ENCODE measurements at regions not wholly inside any gene's neighbourhood (a gene's known extent, or its start where the extent isn't known, plus 50 kb on each side); places are given as distances from the start of the nearest gene placed in this dataset.

- Histone ChIP-seq H3K27ac (no peak overlapping the region), H3K27me3 (no peaks in the 10 kb centered on the region), H3K36me3 (no peaks in the 10 kb centered on the region), H3K4me3 (no peak overlapping the region), H3K9me3 (ENCODE audit: low read depth) (no peaks in the 10 kb centered on the region), H3K4me1 (ENCODE audit: low read depth) (peaks cover 7% of the 10 kb centered on the region)
- no peak for TF ChIP-seq CTCF (IDR thresholded peaks at IDR 0.05; ENCODE audit: low read depth, low read length)
- DNase-seq (ENCODE audit: low read depth in 1 of 2, low spot score in 1 of 2): no peak
These were observed 109.8 kb downstream of the PHLDA1 start for GRCh38 chr12:75921622-75922289.

- Histone ChIP-seq H3K27ac (no peak overlapping the region), H3K9me3 (ENCODE audit: low read depth) (no peaks in the 10 kb centered on the region), H3K36me3 (no peaks in the 10 kb centered on the region), H3K4me3 (no peak overlapping the region), H3K27me3 (no peaks in the 10 kb centered on the region), H3K4me1 (ENCODE audit: low read depth) (peaks cover 25% of the 10 kb centered on the region)
- no peak for TF ChIP-seq CTCF (IDR thresholded peaks at IDR 0.05; ENCODE audit: low read depth, low read length)
- no peak for DNase-seq (ENCODE audit: low read depth in 1 of 2, low spot score in 1 of 2)
These were observed 113.9 kb downstream of the PHLDA1 start for GRCh38 chr12:75917715-75918114.

GRCh38 chr12:75917083-75917482 is 114.5 kb downstream of the PHLDA1 start:
- no peak overlapping the region for H3K27ac ChIP-seq
- no peak for TF ChIP-seq CTCF (IDR thresholded peaks at IDR 0.05; ENCODE audit: low read depth, low read length)
- no peak overlapping the region for H3K4me3 ChIP-seq
- no peak for DNase-seq (ENCODE audit: low read depth in 1 of 2, low spot score in 1 of 2)
- H3K4me1 ChIP-seq (ENCODE audit: low read depth): peaks cover 25% of the 10 kb centered on the region
- no peaks in the 10 kb centered on the region for H3K9me3 ChIP-seq (ENCODE audit: low read depth)
- no peaks in the 10 kb centered on the region for H3K27me3 ChIP-seq
- H3K36me3 ChIP-seq: no peaks in the 10 kb centered on the region

GRCh38 chr12:75913502-75914351 is 117.8 kb downstream of the PHLDA1 start:
- H3K4me1 ChIP-seq (ENCODE audit: low read depth): peaks cover 25% of the 10 kb centered on the region
- peak; percentile 54 to 55 for DNase-seq (ENCODE audit: low read depth in 1 of 2, low spot score in 1 of 2)
- no peak for TF ChIP-seq CTCF (IDR thresholded peaks at IDR 0.05; ENCODE audit: low read depth, low read length)
- H3K27ac ChIP-seq: peak overlapping the region; percentile 82
- no peaks in the 10 kb centered on the region for H3K36me3 ChIP-seq
- no peaks in the 10 kb centered on the region for H3K9me3 ChIP-seq (ENCODE audit: low read depth)
- no peak overlapping the region for H3K4me3 ChIP-seq
- H3K27me3 ChIP-seq: no peaks in the 10 kb centered on the region

GRCh38 chr12:75909714-75910656 is 121.6 kb downstream of the PHLDA1 start:
- peak in 1 of 2 donors; percentile 47 for DNase-seq (ENCODE audit: low read depth in 1 of 2, low spot score in 1 of 2)
- H3K4me1 ChIP-seq (ENCODE audit: low read depth): peaks cover 18% of the 10 kb centered on the region
- no peaks in the 10 kb centered on the region for H3K27me3 ChIP-seq
- peak overlapping the region; percentile 30 for H3K27ac ChIP-seq
- H3K36me3 ChIP-seq: no peaks in the 10 kb centered on the region
- no peak overlapping the region for H3K4me3 ChIP-seq
- H3K9me3 ChIP-seq (ENCODE audit: low read depth): no peaks in the 10 kb centered on the region
- TF ChIP-seq CTCF (IDR thresholded peaks at IDR 0.05; ENCODE audit: low read depth, low read length): no peak
